GM21390 (cell line): ENCODE measurements at regions not wholly inside any gene's neighbourhood (a gene's known extent, or its start where the extent isn't known, plus 50 kb on each side); places are given as distances from the start of the nearest gene placed in this dataset.
"Not testable (repeated sequence)": the region's sequence is repeated elsewhere in the genome, so short reads cannot be mapped to it uniquely, and the experiment has no call there.

Experiments used
- ATAC-seq: cut with Tn5 transposase; IDR thresholded peaks from one replicate; pipeline ENCODE4 v1.9.1; 2021; ENCODE audit not compliant: unreplicated experiment

GRCh38 chr3:187795207-187795960 lies 50.1 kb upstream of the BCL6 start:
- ATAC-seq = no peak

- no peak for ATAC-seq
Observed at GRCh38 chr3:187798126-187798525, 52.9 kb upstream of the BCL6 start.

- no peak for ATAC-seq
Observed at GRCh38 chr3:187798531-187799530, 53.6 kb upstream of the BCL6 start.

- ATAC-seq = no peak
Observed at GRCh38 chr3:187799942-187800641, 54.8 kb upstream of the BCL6 start.

GRCh38 chr3:187801152-187801551 lies 55.9 kb upstream of the BCL6 start:
- no peak for ATAC-seq

GRCh38 chr3:187802203-187802927 lies 57.1 kb upstream of the BCL6 start:
- no peak for ATAC-seq

GRCh38 chr3:187802928-187803259 lies 57.6 kb upstream of the BCL6 start:
- peak; percentile 89 for ATAC-seq

GRCh38 chr3:187804120-187804744 lies 59.0 kb upstream of the BCL6 start:
- no peak for ATAC-seq

GRCh38 chr3:187804745-187805121 lies 59.5 kb upstream of the BCL6 start:
- ATAC-seq = no peak

- ATAC-seq = no peak
Observed at GRCh38 chr3:187805774-187806173, 60.5 kb upstream of the BCL6 start.

- ATAC-seq = no peak
Observed at GRCh38 chr3:187807086-187807862, 62.0 kb upstream of the BCL6 start.

- no peak for ATAC-seq
Observed at GRCh38 chr3:187808527-187808895, 63.2 kb upstream of the BCL6 start.

- no peak for ATAC-seq
Observed at GRCh38 chr3:187809612-187809991, 64.3 kb upstream of the BCL6 start.

GRCh38 chr3:187810021-187810446 lies 64.8 kb upstream of the BCL6 start:
- ATAC-seq = no peak

GRCh38 chr3:187811585-187812250 lies 66.5 kb upstream of the BCL6 start:
- ATAC-seq = no peak

GRCh38 chr3:187812496-187812895 lies 67.2 kb upstream of the BCL6 start:
- ATAC-seq = no peak

- ATAC-seq = no peak
Observed at GRCh38 chr3:187813198-187813597, 67.9 kb upstream of the BCL6 start.

GRCh38 chr3:187817766-187818165 lies 72.5 kb upstream of the BCL6 start:
- not testable (repeated sequence) for ATAC-seq
